ENCODE measurements at regions not wholly inside any gene's neighbourhood (a gene's known extent, or its start where the extent isn't known, plus 50 kb on each side); places are given as distances from the start of the nearest gene placed in this dataset.

DNA sequence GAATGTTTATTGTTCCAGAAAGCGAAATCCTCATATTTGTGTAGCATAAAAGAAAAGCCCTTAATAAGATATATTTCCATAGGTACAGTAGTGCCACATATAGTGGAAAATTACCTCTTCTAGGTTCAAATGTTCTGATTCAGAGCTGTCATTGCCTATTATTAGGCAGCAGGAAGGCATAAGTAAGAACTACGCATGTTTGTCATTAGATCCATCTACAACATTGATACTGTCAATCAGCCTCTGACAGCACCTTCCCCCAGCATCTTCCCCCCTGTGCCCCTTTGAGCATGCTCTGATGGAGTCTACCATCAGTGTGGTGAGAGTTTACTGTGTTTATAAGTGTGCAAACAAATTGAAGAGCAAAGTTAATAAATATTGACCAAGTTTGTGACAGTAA, 816.1 kb downstream of the TLE4 start:
- no peaks in the 10 kb centered on the region for H3K27me3 ChIP-seq
- H3K4me3 ChIP-seq: no peak overlapping the region
- H3K36me3 ChIP-seq: no peaks in the 10 kb centered on the region
- no peak overlapping the region for H3K9ac ChIP-seq
- peaks cover 0 to 11% (median 5%) of the 10 kb centered on the region in 11 experiments; a peak in 7 of 22 replicates for H3K9me3 ChIP-seq (replicated peaks in 1 of 11)
- H3K4me2 ChIP-seq: no peak overlapping the region
- H4K20me1 ChIP-seq: no peaks in the 10 kb centered on the region
- no peak overlapping the region for H3K27ac ChIP-seq
- no peaks in the 10 kb centered on the region for H3K4me1 ChIP-seq
- no peak for TF ChIP-seq Cebpa-rat (IDR thresholded peaks at IDR 0.05)

DNA sequence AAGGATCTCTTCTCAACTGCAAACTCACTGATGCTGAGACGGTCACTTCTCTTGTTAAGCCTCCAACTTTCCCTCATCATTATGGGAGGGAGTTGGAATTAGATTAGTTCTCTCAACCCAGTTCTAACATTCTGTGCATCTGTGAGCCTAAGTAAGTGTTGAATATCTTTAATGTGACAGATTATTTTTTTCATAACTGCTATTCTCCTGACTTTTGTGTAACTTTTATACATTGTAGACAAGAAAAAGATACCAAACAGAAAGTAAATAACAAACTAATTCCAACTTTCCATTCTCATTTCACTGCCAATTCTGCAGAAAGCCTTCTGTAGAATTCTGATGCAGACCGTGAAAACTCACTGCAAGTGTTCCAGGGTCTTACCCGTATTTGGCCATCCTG, 813.5 kb downstream of the TLE4 start:
- Histone ChIP-seq H3K9me3 (replicated peaks in 1 of 11) (no peaks in the 10 kb centered on the region), H3K36me3 (no peaks in the 10 kb centered on the region), H3K4me2 (no peak overlapping the region), H3K27me3 (no peaks in the 10 kb centered on the region), H4K20me1 (no peaks in the 10 kb centered on the region), H3K4me3 (no peak overlapping the region), H3K27ac (no peak overlapping the region), H3K9ac (no peak overlapping the region), H3K4me1 (no peaks in the 10 kb centered on the region)
- TF ChIP-seq Cebpa-rat (IDR thresholded peaks at IDR 0.05): no peak

DNA sequence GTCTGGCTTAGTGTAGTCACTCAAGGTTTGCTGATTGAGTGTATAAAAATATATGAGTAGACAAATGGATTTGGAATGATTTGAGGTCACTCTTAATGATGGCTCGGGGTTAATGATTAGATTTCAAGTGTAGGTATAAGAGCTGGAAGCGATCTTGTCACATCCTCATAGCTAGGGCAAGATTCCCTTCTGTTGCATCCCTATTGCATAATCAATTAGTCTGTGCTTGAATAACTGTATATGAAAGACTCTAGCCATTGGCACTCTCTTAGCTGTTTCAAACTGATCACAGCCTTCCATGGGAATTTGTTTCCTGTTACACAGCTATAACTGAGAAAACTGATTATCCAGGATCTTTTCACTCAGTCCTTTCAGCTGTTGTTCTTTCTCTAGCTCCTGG, 811.6 kb downstream of the TLE4 start:
- H3K36me3 ChIP-seq: no peaks in the 10 kb centered on the region
- H4K20me1 ChIP-seq: no peaks in the 10 kb centered on the region

DNA sequence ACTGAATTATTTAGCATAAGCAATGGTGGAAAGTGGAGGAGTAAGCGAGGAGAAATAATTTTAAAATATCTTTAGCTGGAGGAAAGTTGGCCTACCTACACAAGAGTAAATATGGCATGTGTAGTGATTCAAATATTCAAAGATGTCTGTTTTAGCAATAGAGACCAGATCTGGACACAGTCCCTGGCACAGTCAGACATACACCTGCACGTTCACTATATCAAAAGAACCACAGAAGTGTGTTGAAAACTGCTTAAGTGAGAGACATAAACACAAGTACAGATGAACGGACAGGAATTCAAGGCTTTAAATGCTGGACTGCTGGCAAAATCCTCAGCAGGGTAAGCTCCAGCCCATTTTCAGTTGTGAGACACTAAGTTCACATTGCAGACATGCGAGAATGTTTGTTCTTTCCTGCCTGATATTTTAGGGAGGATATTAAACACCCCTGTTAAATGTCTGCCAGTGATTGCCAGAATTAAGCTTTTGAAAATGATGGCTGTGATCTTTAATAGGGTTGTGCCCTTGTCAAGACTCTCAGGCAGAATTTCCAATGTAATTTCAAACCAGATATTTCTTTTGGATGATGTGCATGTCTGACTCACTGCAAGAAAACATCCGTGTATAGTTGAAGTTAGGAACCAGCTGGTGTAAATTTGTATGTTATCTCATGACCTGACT, 810.6 kb downstream of the TLE4 start:
- Histone ChIP-seq H3K4me1 (peaks cover 0 to 14% (median 13%) of the 10 kb centered on the region in 10 experiments; a peak in 13 of 20 replicates), H3K4me2 (no peak overlapping the region), H3K27ac (no peak overlapping the region), H3K36me3 (no peaks in the 10 kb centered on the region), H3K9ac (no peak overlapping the region), H3K27me3 (no peaks in the 10 kb centered on the region), H3K4me3 (no peak overlapping the region), H4K20me1 (no peaks in the 10 kb centered on the region), H3K9me3 (replicated peaks in 1 of 11) (no peaks in the 10 kb centered on the region)
- TF ChIP-seq Cebpa-rat (IDR thresholded peaks at IDR 0.05): no peak

More for the DNA sequence above, 811.6 kb downstream of the TLE4 start:
- H3K4me1 ChIP-seq: peaks cover 0 to 10% (median 8%) of the 10 kb centered on the region in 10 experiments; a peak in 13 of 20 replicates
- no peak overlapping the region for H3K9ac ChIP-seq
- H3K4me3 ChIP-seq: no peak overlapping the region
- no peaks in the 10 kb centered on the region for H3K27me3 ChIP-seq
- no peaks in the 10 kb centered on the region for H3K9me3 ChIP-seq (replicated peaks in 1 of 11)
- no peak overlapping the region for H3K27ac ChIP-seq
- no peak for TF ChIP-seq Cebpa-rat (IDR thresholded peaks at IDR 0.05)
- no peak overlapping the region for H3K4me2 ChIP-seq

DNA sequence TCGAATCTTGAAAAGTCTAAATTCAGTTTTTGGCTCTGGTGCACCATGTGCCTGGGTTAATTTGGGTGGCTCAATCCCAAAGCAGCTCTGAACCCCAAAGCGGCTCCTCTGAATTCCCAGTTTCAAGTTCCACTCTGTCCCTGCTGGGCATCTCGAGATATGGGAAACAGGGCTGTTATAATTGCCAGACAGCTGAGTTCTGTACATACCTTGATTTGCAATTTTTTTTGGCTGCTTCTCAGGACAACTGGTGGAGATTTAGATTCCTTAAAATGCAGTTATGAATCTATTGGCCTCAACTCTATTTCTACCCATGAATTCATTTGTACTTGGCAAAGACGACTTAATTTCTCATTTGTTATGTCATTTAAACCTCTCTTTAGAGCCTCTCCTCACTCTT, 808.5 kb downstream of the TLE4 start:
- Histone ChIP-seq H4K20me1 (no peaks in the 10 kb centered on the region), H3K9me3 (replicated peaks in 1 of 11) (no peaks in the 10 kb centered on the region), H3K4me2 (no peak overlapping the region), H3K36me3 (no peaks in the 10 kb centered on the region), H3K9ac (no peak overlapping the region), H3K27ac (no peak overlapping the region), H3K27me3 (no peaks in the 10 kb centered on the region), H3K4me1 (peaks cover 0 to 14% (median 13%) of the 10 kb centered on the region in 10 experiments; a peak in 13 of 20 replicates), H3K4me3 (no peak overlapping the region)
- TF ChIP-seq Cebpa-rat (IDR thresholded peaks at IDR 0.05): no peak

DNA sequence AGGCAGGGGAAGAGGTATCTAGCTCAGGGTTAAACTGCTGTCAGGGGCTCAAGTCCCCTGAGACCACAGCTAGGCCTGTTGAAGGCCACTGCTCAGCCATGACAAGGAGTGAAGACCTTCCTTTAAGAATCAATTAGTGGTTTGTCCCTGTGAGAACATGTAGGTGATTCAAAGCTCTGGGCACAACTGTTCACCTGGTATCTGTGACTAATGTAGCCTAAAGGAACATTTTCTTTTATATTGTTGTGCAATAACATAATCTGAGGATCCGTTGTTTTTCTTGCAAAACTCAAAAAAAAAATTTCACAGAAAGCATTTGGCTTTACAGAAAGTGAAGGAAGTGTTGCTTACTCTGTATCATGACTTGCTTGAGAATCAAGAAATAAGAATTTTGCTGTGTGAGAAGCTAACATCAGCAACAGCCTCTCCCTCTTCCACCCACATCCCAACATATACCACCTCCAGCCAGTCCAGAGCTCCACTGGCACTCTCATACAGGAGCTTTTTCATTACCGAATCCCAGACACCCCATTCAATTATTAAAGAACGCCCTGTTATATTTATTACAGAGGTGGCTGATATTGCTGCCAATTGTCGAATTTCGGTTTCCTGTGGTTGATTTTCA, 807.0 kb downstream of the TLE4 start:
- peaks cover 0 to 14% (median 13%) of the 10 kb centered on the region in 10 experiments; a peak in 13 of 20 replicates for H3K4me1 ChIP-seq
- no peak overlapping the region for H3K4me3 ChIP-seq
- peak in 3 of 11 experiments; percentile 20 to 71 (median 45); a peak in 3 of 22 replicates for TF ChIP-seq Cebpa-rat (IDR thresholded peaks at IDR 0.05)
- no peak overlapping the region for H3K9ac ChIP-seq
- no peaks in the 10 kb centered on the region for H3K36me3 ChIP-seq
- H3K27me3 ChIP-seq: no peaks in the 10 kb centered on the region
- H3K9me3 ChIP-seq (replicated peaks in 1 of 11): no peaks in the 10 kb centered on the region
- no peaks in the 10 kb centered on the region for H4K20me1 ChIP-seq
- peak overlapping the region in 6 of 11 experiments; percentile 4 to 53 (median 28); a peak in 8 of 22 replicates for H3K4me2 ChIP-seq
- H3K27ac ChIP-seq: no peak overlapping the region

DNA sequence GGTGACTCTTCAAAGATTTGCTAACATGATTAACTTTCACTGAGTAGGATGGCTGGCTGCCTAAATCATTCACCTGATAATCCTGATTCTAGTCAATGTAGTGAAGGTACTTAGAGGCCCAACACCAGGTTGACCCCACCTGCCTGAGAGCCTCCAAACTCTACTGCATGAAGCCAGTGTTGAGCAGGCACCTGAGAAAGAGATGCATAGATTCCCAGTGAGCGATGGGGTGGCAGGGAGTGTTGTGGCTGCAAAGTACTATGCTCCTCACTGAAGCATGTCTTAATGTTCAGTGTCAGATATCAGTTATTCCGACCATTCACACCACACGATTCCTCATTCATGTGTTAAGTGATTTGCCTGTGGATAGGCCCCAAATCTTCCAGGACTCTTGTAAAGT, 804.4 kb downstream of the TLE4 start:
- H3K4me2 ChIP-seq: no peak overlapping the region
- peaks cover 0 to 14% (median 13%) of the 10 kb centered on the region in 10 experiments; a peak in 13 of 20 replicates for H3K4me1 ChIP-seq
- no peak overlapping the region for H3K9ac ChIP-seq

DNA sequence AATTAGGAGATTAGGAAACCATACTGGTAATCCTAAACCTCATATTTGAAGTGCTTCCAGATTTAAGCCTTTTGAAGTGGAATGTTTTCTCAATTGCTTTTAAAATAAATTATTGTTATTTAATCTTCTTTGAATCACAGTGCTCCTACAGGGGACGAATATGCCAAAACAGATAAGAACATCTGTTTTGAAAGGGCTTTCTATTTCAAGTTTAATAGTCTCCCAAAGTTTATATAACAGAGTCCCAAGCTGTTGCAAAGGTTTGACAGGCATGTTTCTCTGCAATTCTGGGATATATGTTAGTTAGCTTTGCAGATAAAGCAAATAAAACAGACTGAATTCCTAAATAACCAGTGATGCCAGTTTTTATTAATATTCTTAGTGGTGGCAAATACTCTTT, 803.7 kb downstream of the TLE4 start:
- H3K27ac ChIP-seq: no peak overlapping the region
- H3K4me1 ChIP-seq: peaks cover 0 to 14% (median 13%) of the 10 kb centered on the region in 10 experiments; a peak in 13 of 20 replicates
- no peak overlapping the region for H3K9ac ChIP-seq
- no peaks in the 10 kb centered on the region for H3K36me3 ChIP-seq
- no peaks in the 10 kb centered on the region for H3K27me3 ChIP-seq
- TF ChIP-seq Cebpa-rat (IDR thresholded peaks at IDR 0.05): no peak
- H4K20me1 ChIP-seq: no peaks in the 10 kb centered on the region
- no peak overlapping the region for H3K4me2 ChIP-seq
- H3K9me3 ChIP-seq (replicated peaks in 1 of 11): no peaks in the 10 kb centered on the region
- H3K4me3 ChIP-seq: no peak overlapping the region

More for the DNA sequence above, 804.4 kb downstream of the TLE4 start:
- Histone ChIP-seq H4K20me1 (no peaks in the 10 kb centered on the region), H3K36me3 (no peaks in the 10 kb centered on the region), H3K4me3 (no peak overlapping the region), H3K27ac (no peak overlapping the region), H3K27me3 (no peaks in the 10 kb centered on the region), H3K9me3 (replicated peaks in 1 of 11) (no peaks in the 10 kb centered on the region)
- TF ChIP-seq Cebpa-rat (IDR thresholded peaks at IDR 0.05): no peak

DNA sequence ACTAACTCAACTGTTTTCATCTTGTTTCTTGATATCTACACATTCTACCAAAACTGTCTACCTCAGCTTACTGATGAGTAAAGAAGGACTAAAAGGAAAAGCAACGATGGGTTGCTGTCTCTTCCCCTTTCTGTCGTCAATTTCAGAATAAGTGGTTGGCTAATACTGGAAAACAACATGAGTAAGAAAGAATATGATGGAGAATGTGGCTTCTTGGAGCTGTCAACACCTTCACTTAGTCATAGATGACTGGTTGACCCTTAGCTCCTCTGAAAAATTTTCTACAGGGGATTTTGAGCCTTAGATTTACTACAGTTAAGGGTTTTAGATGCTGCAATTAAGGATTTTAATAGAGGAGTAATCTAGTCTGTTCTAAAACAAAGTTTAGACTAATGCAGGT, 797.9 kb downstream of the TLE4 start:
- no peak overlapping the region for H3K27ac ChIP-seq
- H3K9ac ChIP-seq: no peak overlapping the region
- H3K9me3 ChIP-seq (replicated peaks in 1 of 11): peaks cover 0 to 5% (median 0%) of the 10 kb centered on the region in 11 experiments; a peak in 2 of 22 replicates
- no peaks in the 10 kb centered on the region for H3K27me3 ChIP-seq
- no peaks in the 10 kb centered on the region for H3K4me1 ChIP-seq
- H4K20me1 ChIP-seq: no peaks in the 10 kb centered on the region
- H3K36me3 ChIP-seq: no peaks in the 10 kb centered on the region
- H3K4me3 ChIP-seq: no peak overlapping the region
- no peak for TF ChIP-seq Cebpa-rat (IDR thresholded peaks at IDR 0.05)
- no peak overlapping the region for H3K4me2 ChIP-seq

DNA sequence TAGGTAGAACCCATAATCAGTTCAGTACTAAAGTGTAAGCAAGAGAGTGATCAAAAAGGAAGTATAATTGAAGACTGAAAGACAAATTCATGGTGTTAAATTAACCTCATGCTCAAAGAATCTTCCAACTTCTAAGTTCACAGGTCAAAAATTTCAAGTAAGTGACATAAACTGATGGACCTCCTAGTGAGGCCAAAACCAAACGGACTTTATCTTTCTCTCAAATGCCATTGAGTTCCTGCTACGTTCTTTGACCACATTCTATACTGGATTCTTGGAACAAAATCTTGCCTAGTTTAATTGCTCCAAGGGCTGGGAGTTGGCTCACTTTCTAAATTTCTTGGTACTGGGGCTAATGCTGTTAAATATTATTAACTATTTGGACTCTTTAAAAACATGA, 794.9 kb downstream of the TLE4 start:
- Histone ChIP-seq H3K27ac (no peak overlapping the region), H3K4me2 (no peak overlapping the region)

More for the DNA sequence above, 794.9 kb downstream of the TLE4 start:
- Histone ChIP-seq H3K9ac (no peak overlapping the region), H3K4me3 (no peak overlapping the region), H3K4me1 (no peaks in the 10 kb centered on the region), H4K20me1 (no peaks in the 10 kb centered on the region), H3K9me3 (replicated peaks in 1 of 11) (peaks cover 0 to 5% (median 0%) of the 10 kb centered on the region in 11 experiments; a peak in 2 of 22 replicates), H3K27me3 (no peaks in the 10 kb centered on the region), H3K36me3 (no peaks in the 10 kb centered on the region)
- no peak for TF ChIP-seq Cebpa-rat (IDR thresholded peaks at IDR 0.05)

Measured in BLaER1 treated with 17β-estradiol and CSF1 and Interleukin-3, amounts not matched to agents 10 nM and 100 nM (cell line).